Body of pancreas (tissue), 4 donors: ENCODE measurements at regions not wholly inside any gene's neighbourhood (a gene's known extent, or its start where the extent isn't known, plus 50 kb on each side); places are given as distances from the start of the nearest gene placed in this dataset.

Source experiments
- POLR2A ChIP-seq, 3 donors: fragments of 450-650 bp; IDR thresholded peaks; one replicate each; pipeline ENCODE4 v1.6.1; 2016; ENCODE audit warnings: antibody characterized with exemption in 3 of 3, mild to moderate bottlenecking in 2 of 3
- TF ChIP-seq, protein P1 (sequence below), 7 experiments: fragments of 450-650 bp in 4 of 7; fragments of 200-600 bp in 3 of 7; sonication (generic) in 3 of 7; IDR thresholded peaks; one replicate each; pipeline ENCODE4 v1.5.1; 2016 to 2019; ENCODE audit warnings: antibody characterized with exemption in 7 of 7

DNA sequence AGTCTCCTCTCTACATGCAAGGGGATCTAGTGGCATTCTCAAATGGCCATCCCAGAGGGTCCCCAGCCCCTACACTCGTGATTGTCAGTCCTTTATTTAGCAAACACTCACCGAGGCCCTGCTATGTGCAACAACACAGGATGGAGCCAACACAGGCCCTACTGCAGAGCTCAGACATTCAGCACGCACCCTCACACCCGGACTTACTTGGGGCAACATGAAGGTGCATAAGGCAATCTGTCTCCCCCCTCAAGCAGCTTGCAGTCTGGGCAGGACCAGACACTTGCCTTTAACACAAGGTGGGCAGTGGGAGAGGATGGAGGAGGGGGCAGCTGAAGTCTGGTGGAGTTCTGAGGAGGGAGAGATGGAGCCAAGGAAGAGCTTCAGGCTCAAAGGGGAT lies 258.4 kb downstream of the XXYLT1 start:
- TF ChIP-seq, protein P1, sequence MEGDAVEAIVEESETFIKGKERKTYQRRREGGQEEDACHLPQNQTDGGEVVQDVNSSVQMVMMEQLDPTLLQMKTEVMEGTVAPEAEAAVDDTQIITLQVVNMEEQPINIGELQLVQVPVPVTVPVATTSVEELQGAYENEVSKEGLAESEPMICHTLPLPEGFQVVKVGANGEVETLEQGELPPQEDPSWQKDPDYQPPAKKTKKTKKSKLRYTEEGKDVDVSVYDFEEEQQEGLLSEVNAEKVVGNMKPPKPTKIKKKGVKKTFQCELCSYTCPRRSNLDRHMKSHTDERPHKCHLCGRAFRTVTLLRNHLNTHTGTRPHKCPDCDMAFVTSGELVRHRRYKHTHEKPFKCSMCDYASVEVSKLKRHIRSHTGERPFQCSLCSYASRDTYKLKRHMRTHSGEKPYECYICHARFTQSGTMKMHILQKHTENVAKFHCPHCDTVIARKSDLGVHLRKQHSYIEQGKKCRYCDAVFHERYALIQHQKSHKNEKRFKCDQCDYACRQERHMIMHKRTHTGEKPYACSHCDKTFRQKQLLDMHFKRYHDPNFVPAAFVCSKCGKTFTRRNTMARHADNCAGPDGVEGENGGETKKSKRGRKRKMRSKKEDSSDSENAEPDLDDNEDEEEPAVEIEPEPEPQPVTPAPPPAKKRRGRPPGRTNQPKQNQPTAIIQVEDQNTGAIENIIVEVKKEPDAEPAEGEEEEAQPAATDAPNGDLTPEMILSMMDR (IDR thresholded peaks at IDR 0.05): no peak
- TF ChIP-seq POLR2A (IDR thresholded peaks at IDR 0.05): no peak
